NT2/D1 (cell line): ENCODE measurements at regions not wholly inside any gene's neighbourhood (a gene's known extent, or its start where the extent isn't known, plus 50 kb on each side); places are given as distances from the start of the nearest gene placed in this dataset.

ENCODE experiments used
- YY1 ChIP-seq: IDR thresholded peaks from 2 replicates; pipeline ENCODE4 v1.6.1; 2011; ENCODE audit not compliant: insufficient read length, insufficient read depth
- ZNF274 ChIP-seq: IDR thresholded peaks from 2 replicates; pipeline ENCODE4 v1.6.1; 2011; ENCODE audit warnings: mild to moderate bottlenecking, low read depth, low read length

GRCh38 chrX:117400839-117401238 is 715.8 kb downstream of the KLHL13 start:
- TF ChIP-seq YY1, result no peak
- no peak for TF ChIP-seq ZNF274
